Ishikawa (cell line): ENCODE measurements at regions not wholly inside any gene's neighbourhood (a gene's known extent, or its start where the extent isn't known, plus 50 kb on each side); places are given as distances from the start of the nearest gene placed in this dataset.

Experiments used
- CEBPB ChIP-seq: IDR thresholded peaks from 2 replicates; pipeline ENCODE4 v1.6.1; 2012
- CREB1 ChIP-seq: IDR thresholded peaks from 2 replicates; pipeline ENCODE4 v1.6.1; 2012; ENCODE audit warnings: low read depth
- EGR1 ChIP-seq: IDR thresholded peaks from 2 replicates; pipeline ENCODE4 v1.6.1; 2012
- EP300 ChIP-seq: IDR thresholded peaks from 2 replicates; pipeline ENCODE4 v1.6.1; 2012; ENCODE audit warnings: borderline replicate concordance
- FOXM1 ChIP-seq: IDR thresholded peaks from 2 replicates; pipeline ENCODE4 v1.6.1; 2012; ENCODE audit warnings: low read depth, borderline replicate concordance
- NFIC ChIP-seq: IDR thresholded peaks from 2 replicates; pipeline ENCODE4 v1.6.1; 2012
- RAD21 ChIP-seq: IDR thresholded peaks from 2 replicates; pipeline ENCODE4 v1.6.1; 2012; ENCODE audit warnings: low read depth
- REST ChIP-seq: IDR thresholded peaks from 2 replicates; pipeline ENCODE4 v1.6.1; 2012; ENCODE audit warnings: low read depth, mild to moderate bottlenecking
- TCF12 ChIP-seq: IDR thresholded peaks from 2 replicates; pipeline ENCODE4 v1.6.1; 2012; ENCODE audit warnings: low read depth
- YY1 ChIP-seq: IDR thresholded peaks from 2 replicates; pipeline ENCODE4 v1.6.1; 2012; ENCODE audit warnings: low read depth
- ZBTB7A ChIP-seq: IDR thresholded peaks from 2 replicates; pipeline ENCODE4 v1.6.1; 2012; ENCODE audit warnings: low read depth

DNA sequence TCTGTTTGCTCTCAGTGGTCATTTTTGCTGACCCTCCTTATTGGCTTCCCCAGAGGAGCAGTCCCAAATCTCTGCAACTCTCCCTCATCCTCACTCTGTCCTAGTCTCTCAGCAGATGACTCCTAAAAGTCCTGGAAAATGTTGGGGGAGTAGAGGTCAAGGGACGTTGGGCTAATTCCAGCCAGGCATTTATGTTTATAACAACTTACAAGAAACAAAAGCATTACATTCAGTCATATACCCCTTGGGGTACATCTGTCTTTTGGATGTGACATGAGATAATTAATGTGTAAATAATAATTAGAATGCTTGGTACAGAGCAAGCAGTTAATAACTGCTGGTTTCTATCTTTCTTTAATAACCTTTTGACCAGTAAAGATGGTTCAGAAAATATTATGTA lies 176.2 kb downstream of the YTHDC2 start:
- TF ChIP-seq ZBTB7A (no peak), CEBPB (no peak), EP300 (no peak), CREB1 (no peak), TCF12 (no peak), REST (no peak), EGR1 (no peak), YY1 (no peak), FOXM1 (no peak), RAD21 (no peak), NFIC (no peak)
